Neural cell (in vitro differentiated cells): ENCODE measurements at regions not wholly inside any gene's neighbourhood (a gene's known extent, or its start where the extent isn't known, plus 50 kb on each side); places are given as distances from the start of the nearest gene placed in this dataset.

Experiments
- CTCF ChIP-seq: fragments of 450-650 bp; IDR thresholded peaks from 2 replicates; pipeline ENCODE4 v1.5.1; 2014; ENCODE audit warnings: antibody characterized with exemption, mild to moderate bottlenecking, moderate library complexity; ENCODE audit not compliant: poor library complexity, severe bottlenecking
- EP300 ChIP-seq: fragments of 450-650 bp; conservative IDR thresholded peaks from 2 replicates; pipeline ENCODE4 v1.6.1; 2014; ENCODE audit warnings: antibody characterized with exemption, mild to moderate bottlenecking, moderate library complexity; ENCODE audit not compliant: poor library complexity, severe bottlenecking
- EZH2 ChIP-seq: fragments of 200-600, 300-800 bp; shearing (Covaris generic), sonication (generic); IDR thresholded peaks from 2 replicates; pipeline ENCODE4 v1.6.1; 2014; ENCODE audit warnings: antibody characterized with exemption, low read length, borderline replicate concordance, mild to moderate bottlenecking; ENCODE audit not compliant: insufficient read depth, poor library complexity, severe bottlenecking

GRCh38 chr11:81700076-81700475 lies 1033.6 kb downstream of the FAM181B start:
- TF ChIP-seq CTCF = no peak
- no peak for TF ChIP-seq EP300
- no peak for TF ChIP-seq EZH2
